HG03103 (cell line): ENCODE measurements at regions not wholly inside any gene's neighbourhood (a gene's known extent, or its start where the extent isn't known, plus 50 kb on each side); places are given as distances from the start of the nearest gene placed in this dataset.

Experiments
- ATAC-seq: cut with Tn5 transposase; IDR thresholded peaks from one replicate; pipeline ENCODE4 v1.9.1; 2021; ENCODE audit warnings: low read depth; ENCODE audit not compliant: unreplicated experiment

DNA sequence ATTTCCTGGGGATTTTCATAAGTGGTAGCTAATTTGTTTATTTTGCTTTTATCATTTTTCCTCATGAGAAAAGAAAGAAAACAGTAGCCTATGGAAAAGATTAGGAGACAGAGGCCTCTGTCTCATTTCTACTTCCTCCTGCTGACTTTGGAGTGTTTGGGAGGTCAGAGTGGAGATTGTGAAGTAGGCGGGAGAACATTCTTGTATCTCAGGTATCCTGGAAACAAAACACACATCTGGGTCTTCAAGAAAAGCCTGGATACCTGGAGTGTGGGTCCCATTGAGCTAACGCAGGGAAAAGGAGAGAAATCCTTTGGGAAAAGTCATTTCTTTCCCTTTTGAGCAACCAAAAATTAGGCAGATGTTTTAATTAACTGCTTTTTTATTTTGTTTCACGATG lies 161.5 kb upstream of the DMAC1 start:
- no peak for ATAC-seq

DNA sequence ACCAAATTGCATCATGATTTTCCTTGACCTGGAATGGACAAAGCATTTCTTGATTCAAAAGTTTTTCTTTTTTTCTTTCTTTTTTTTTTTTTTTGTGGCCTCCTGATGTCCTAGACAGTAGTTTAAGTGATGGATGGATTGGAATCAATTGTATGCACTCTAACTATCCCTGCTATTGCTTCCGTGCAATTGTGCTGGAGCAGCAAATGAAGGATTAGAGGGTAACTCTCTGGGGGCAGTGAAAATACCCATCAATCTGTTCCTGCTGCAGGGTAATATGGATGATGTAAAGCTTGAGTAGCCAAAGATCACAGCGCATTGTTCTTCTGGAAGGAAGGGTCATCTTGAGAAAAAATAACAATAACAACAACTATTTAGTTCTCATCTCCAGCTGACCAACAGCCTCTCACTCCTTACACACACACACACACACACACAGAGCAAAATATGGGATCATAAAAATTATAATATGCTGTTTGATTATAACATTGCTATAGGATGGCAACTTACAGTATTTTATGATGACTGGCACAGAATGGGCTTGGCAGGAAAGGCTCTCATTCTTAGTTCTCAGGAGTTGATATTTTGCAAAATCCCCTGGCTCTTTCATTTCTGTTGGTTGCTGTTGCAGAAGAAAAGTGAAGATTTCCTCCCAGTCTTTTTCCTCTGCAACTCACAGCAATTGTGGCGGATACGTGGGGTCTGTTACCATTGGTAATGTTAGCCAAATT lies 160.9 kb upstream of the DMAC1 start:
- ATAC-seq, result no peak

DNA sequence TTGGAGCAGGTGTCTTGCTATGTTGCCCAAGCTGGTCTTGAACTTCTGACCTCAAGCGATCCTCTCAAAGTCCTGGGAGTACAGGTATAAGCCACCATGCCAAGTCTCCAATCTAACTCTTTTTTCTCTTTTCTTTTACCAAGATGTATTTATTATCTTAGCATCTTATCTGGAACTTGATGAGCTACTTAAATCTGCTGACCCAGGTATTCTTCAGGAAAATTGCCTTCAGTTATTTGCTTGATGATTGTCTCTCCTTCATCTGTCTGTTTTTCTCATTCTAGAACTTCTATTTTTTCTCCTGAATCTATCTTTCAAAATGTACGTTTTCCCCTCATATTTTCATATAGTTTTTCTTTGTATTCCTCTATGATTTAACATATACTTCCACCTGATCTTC lies 158.2 kb upstream of the DMAC1 start:
- ATAC-seq, result no peak

DNA sequence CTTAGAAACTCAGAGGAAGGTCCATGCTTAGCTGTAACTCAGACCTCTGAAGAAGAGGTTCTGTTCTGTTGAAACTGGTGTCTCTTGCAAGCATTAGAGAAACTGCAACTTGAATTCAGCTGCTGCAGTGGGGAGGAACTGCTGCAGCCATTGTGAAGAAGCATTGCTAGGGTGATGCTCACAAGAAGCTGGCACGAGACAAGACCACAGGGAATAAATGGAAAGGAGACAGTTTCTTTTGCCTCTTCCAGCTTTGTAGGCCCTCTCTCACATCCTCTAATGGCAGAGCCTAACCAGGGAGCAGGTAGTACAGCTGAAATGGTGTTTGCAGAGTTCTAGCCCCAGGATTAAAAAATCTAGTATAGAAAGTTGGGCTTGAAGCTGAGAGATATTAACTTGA lies 148.0 kb upstream of the DMAC1 start:
- no peak for ATAC-seq

DNA sequence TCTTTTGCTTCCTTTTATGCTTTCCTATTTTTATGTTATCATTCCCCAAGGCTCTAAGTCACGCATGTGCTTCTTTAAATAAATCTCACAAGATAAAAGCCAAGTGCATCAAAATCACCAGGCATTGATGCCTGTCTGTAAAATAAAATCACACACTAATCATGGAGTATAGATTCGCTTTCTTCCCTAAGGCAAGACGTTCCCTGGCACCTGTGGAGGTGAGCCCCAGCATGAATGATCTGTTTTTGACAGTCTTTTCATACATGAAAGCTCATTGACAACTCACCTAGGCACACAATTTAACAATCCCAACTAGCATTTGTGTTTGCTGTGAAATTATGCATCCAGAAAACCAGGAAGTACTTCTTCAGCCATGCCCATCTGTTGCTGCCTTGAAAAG lies 146.9 kb upstream of the DMAC1 start:
- ATAC-seq, result no peak

DNA sequence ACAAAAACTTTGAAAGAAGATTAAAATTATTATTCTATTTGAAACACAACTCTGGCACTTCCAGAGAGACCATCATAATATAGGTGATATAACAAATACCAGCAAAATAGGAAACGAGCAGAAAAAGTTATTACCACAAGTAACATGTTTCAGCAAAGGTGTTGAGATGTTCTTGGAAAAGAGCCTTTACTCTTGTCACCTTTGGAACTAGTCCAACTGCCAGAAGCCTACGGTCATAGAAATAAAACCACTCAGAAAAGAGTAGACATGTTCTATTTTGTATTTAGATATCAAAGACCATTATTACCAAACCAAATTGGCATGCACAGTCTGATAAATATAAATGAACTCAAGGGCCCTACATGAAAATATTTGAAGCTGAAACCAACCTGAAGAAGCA lies 145.0 kb upstream of the DMAC1 start:
- no peak for ATAC-seq

DNA sequence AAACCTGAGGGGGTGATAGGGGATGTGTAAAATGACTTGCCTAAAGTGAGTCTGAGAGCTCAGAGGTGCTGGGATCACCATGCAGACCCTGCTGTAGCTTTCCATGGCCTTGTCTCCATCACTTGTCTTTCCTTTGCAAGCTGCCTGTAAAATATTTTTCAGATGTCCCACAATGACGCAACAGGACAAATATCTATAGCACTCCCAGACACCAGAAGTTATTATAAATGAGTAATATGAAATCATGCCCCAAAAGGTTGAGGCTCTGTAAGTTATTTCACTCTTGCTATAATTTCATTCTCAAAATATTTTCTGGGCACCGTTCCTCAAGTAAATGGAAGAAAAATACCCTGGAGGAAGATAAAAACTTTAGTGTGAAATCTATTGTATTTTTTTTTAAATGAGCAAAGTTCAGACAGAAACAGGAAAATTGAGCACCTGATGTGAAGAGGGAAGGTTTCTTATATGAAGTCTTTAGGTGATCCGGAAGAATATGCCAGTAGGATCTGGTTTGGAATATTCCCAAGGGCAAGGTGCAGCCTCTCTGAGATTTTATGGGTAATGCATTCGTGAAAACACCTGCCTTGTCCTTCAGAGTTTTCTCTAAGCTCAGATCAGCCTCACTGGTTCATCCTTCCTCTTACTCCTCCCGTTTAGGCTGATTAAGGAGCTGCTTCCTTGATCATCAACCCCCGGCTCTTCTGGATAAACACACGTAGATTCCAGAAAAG lies 138.3 kb upstream of the DMAC1 start:
- ATAC-seq, result no peak

DNA sequence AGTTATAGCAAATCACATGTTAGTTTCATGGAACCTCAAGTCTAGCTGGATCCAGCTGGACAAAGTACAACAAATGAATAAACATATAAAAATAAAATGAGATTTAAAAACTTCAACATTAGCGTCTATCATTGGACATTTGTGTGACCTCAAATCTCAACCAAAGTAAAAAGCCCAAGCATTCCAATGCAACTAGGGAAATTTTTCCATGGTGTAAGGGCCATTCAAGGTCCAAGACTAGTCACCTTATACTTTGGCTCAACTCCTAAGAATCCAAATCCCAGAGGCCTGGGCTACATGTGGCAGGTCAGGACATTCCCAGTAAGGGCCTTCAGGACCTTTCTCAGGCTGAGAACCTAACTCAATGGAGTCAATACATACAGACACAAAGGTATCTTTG lies 137.4 kb upstream of the DMAC1 start:
- no peak for ATAC-seq

DNA sequence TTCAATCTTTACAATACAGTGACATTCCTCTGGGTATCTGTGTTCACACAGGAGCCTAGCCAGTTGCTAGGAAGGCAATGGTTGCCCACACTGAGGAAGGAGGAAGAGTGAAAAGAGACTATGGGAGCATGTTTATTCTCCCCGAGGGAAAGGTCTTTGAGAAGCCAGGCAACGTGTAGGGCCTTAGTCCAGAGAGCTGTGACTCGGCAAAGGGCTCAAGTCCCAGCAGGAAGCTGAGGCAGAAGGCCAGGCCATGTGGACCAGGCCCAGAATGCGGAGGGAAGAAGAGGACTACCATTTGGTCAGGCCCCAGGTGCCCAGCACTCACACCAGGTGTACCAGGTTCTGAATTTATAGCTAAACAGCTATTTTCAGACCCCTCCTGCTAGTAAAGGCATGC lies 136.6 kb upstream of the DMAC1 start:
- no peak for ATAC-seq

DNA sequence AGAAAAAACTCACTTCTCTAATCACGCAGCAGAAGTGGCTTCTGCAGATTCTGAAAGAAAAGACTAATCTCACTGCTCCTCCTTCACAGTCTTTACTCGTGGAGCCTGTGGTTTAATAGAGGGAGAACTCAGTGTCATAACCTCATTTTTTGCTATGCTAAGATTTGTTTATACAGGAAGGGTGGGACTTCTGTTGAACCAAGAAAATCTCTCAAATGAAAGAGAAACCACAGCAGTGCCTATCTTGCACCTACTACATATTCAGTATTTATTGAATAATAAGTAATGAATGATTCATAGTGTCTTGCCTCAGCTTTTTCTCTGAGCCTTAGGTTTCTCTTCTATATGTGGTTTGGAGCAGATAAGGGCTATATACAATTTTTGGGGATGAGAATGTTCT lies 136.1 kb upstream of the DMAC1 start:
- peak; percentile 62 for ATAC-seq

DNA sequence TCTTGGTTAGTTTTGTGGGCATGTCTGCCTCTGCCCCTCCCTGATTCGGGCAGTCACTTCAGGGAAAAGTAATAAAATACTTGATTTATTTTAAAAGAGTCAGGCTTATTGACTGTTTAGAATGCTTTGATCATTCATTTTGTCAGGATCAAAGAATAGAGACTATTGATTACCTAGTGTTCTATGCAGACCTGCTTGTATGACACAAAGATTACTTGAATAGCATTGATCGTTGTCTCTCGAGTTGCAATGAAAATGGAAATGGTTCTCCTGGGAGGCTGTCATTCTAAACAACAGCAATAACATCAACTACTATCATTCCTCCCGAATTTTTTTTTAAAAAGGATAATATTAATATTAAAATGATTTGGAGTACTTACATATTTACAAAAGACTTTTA lies 133.2 kb upstream of the DMAC1 start:
- ATAC-seq, result no peak

DNA sequence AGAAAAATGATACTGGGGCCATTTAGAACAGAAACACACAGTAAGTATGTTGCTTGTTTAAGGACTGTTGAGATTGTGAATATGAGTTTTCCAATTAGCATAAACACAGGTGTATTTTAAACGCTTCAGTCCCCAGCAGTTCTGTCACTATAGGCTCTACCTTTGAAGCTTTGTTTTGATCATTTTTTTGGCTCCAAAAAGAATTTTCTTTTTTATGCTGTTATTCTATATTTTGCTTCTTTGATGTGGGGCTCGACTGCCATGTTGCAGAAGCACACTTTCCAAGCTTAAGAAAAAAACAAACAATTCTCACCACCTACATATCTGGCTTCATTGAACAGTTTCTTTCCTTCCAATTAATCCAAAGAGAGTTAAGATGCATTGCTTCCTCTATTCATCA lies 131.0 kb upstream of the DMAC1 start:
- ATAC-seq, result no peak

DNA sequence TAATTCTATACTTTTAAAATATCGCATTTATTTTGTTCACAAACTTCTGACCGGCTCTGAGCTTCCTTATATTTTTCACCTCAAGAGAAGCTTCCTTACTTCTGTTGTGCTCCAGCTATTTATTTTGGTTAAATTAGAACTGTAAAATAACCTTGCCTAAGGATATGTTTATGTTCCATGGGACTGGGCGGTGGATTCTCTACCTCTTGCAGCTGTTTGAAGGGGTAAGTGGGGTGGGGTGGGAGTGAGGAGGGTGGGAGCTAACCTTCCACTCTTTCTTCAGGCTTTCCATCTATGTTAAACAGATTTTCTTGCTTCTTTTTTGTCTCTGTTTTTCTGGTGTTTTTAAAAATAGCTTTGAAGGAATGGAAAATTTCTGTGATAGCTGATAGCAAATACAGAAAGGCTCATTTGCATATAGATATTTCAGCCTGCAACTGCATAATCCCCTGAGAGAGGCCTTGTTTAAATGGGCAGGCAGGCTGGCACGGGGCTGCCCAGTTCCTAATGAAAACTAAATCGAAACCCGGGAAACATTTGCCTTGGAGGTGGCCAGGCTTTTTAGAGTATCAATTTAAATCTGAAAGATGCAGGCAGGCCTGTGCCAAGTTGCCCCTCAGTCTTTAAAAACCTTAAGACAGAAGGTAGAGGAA lies 122.1 kb upstream of the DMAC1 start:
- no peak for ATAC-seq

DNA sequence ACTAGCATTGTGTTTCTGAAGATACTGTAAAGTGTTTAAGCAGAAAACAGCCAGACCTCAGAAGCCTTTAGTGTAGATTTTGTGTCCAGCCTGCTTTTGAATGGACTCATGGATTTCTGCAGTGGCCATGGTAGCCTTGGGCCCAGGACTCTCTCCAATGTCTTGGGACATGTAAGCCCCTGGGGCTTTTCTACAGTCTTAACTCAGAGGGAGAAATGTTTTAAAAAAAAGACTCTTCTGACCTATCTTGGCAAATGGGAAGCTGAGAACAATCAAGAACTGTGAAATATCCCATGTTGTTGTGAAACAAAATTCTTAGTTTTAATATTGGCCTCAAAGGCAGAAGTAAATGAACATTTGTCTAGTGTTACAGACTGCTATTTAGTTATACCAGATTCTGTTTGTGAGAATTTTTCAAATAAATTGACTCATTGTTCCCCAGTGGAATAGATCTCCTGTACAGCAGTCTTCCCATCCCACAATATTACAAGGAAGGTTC lies 112.5 kb upstream of the DMAC1 start:
- no peak for ATAC-seq

DNA sequence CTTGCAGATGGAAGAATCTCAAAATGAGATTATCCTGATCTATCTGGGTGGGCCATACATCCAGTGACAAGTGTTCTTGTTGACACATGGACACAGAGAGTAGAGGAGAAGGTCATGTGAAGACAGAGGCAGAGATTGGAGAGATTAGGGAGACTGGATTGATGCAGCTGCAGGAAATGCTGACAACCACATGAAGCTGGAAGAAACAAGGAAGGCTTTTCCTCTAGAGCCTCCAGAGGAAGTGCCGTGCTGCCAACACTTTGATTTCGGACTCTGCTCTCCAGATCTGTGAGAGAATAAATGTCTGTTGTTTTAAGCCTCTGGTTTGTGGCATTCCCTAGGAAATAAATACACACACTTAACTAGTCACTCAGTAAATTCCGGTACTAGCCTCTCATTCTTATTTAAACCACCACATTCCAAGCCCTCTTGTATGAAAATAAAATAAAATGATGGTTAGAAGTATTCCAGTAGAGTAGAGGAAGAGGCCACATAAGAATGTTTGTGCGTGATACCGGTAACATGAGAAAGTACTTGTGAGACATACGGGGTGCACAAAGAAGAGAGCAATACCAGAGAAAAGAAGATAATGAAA lies 110.9 kb upstream of the DMAC1 start:
- no peak for ATAC-seq

DNA sequence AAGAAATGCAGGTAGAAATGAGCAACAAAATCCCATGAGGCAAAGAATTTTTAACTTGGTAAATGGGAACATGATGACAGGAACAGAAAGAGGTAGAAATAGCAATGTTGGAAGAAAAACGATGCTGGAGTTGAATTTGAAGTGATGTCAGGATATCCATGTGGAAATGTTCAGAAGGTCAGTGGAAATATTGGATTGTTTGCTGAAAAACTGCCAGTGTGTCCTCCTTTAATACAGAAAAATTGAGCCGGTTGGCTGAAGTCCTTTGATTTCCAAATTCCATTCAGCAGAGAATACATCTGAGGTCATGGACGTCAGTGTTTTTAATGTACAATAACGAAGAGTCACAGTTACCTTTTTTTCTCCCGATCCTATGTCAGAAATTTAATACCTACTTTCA lies 110.0 kb upstream of the DMAC1 start:
- no peak for ATAC-seq

DNA sequence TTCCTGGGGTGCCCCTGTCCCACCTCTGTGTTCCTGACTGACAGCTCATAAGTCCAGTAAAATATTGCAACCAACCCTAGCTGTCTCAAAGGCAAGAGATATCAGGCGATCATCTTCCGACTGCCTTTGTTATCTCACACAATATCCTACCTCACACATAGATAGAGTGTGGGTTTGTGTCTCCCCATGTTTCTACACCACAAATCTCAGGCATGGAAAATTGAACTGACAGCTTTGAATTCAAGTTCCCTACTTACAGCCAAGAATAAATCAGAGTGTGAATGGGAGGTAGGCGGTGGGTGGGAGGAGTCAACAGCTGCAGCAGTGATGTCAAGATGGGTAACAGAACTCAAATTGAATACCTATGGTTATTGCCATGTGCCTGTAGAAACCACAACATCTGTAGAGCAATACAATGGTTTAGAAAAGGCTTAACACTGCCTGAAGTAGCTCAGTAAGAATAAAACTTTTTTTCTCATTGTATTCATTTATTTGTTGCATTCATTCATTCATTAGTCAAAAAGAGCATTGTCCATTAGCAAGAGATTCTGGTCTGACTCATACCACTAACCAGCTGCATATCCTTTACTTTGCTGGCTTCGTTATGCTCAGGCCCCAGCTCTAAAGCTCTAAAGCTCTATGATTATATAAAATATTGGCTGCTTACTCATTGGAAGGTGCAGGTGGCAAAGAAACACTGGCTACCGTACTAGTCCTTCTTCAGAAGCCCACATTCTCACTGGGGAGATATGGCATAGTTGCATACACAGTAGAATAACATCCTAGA lies 108.2 kb upstream of the DMAC1 start:
- ATAC-seq, result no peak

DNA sequence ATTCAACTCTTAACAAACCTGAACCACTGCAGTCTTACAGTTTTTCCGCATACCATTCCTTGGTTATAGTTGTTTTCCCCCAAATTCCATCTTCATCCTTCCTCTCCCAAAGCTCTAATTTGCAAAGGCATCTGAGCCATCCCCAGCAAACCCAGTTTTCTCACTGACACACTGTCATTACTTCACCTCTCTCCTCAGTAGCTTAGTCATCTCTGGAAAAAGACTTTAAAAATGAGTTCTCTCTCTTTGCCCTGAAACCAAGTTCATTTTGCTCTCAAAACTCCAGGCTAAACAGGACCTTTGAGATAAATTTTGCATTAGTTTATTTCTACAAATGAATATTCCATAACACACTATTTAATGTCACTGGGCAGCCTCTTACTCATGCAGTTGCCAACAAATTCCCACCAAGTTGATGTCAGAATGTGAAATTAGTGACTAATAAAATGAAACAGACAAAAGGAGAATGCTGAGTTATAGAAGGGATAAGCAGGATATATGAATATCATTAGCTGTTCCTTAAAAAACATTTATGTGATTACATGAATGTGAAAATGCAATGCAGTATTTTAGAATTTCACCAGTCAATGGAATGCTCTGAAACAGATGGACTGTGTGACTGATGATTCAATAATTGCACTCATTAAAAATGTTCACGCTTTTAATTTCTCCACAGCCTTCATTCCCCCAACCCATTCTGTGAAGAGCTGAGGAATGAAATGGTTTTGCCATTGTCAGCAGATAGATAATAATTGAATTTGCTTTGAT lies 107.4 kb upstream of the DMAC1 start:
- no peak for ATAC-seq

DNA sequence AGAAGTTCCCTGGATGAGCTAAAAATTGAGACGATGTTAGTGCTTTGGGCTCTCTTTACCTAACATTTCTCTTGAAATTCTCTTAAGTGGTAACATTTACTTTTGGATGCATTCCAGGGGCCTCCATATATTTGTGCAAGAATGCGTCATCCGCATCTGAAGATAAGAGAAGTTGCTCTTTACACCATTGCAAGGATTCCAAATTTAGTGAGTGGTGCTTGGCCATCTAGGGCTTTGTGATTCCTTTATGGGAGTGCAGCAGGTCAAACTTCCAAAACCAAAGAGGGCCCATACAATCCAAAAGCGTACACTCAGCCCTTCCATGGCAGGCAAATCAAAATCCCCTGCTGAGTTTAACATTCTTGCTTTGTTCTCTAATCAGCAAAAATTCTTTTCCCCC lies 102.0 kb upstream of the DMAC1 start:
- ATAC-seq, result no peak

DNA sequence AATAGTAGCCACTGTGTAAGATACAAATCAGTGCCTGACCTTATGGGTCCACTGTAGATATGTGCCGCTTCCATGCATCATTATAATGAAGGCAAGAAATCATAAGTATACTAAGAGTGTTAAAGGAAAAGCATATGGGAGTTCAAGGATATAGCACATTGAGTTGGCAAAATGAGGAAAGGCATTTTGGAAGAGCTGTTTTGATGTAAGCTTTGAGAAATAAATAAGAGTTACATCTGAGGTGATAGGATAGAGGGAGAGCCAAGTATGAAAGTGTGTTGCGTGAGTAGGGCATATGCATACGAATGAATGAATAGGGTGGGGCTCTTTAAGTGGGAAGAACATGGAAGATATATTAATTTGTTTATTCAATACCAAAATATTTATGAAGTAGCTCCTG lies 101.0 kb upstream of the DMAC1 start:
- no peak for ATAC-seq
